HCT116 (cell line): ENCODE measurements at regions not wholly inside any gene's neighbourhood (a gene's known extent, or its start where the extent isn't known, plus 50 kb on each side); places are given as distances from the start of the nearest gene placed in this dataset.

ENCODE experiments used
- ATAC-seq: fragments of 200-7000 bp; cut with Tn5 transposase; 2 replicates; pipeline ENCODE4 v1.9.1; 2020; ENCODE audit warnings: mild to moderate bottlenecking, moderate library complexity
- BruUV-seq: library from RNA; stranded (reverse); fragments of 400-500 nt; replicated peaks from 2 replicates; lab custom pipeline; 2021; lab: Mats Ljungman, UMichigan
- CTCF ChIA-PET: fragments of 300-600 bp; sonication (Branson Sonifier 250); formaldehyde crosslinking; loops from one replicate; lab custom pipeline; 2021; ENCODE audit warnings: antibody characterized with exemption; lab: Charles Lee
- POLR2A ChIA-PET: fragments of 300-600, 350-600 bp; sonication (Branson Sonifier 250); formaldehyde crosslinking; loops from one replicate; lab custom pipeline; 2021; ENCODE audit warnings: antibody characterized with exemption; lab: Charles Lee
- RAD21 ChIA-PET, 2 experiments: fragments of 300-600 bp; sonication (Branson Sonifier 250); formaldehyde crosslinking; loops; one replicate each; lab custom pipeline; 2023; ENCODE audit warnings: low total read pairs in 2 of 2; ENCODE audit not compliant: uncharacterized antibody in 2 of 2, unreplicated experiment in 2 of 2, low non-redundant PET in 1 of 2; lab: Charles Lee
- DNase-seq: peaks from one replicate; pipeline ENCODE4 v3.0.0-alpha.2; 2010; ENCODE audit warnings: low read depth, low spot score
- H2AFZ ChIP-seq: fragments of 200-600 bp; shearing (Covaris generic), sonication (generic); 2 replicates; pipeline ENCODE4 v1.6.1; 2017; ENCODE audit warnings: low read depth, mixed run types, mixed read lengths, antibody characterized with exemption, low read length; ENCODE audit not compliant: poor library complexity, severe bottlenecking
- H3K27ac ChIP-seq: 2 replicates; pipeline ENCODE4 v1.5.1; 2012; ENCODE audit warnings: low read depth, low read length
- H3K27me3 ChIP-seq: fragments of 200-600 bp; sonication (generic); 2 replicates; pipeline ENCODE4 v1.6.1; 2016; ENCODE audit warnings: mixed run types, low read length, mixed read lengths; ENCODE audit not compliant: insufficient read depth
- H3K36me3 ChIP-seq, 2 experiments: fragments of 200-500 bp in 1 of 2; fragments of 200-600 bp in 1 of 2; sonication (Bioruptor generic) in 1 of 2; sonication (generic) in 1 of 2; 2 replicates each; pipeline versions ENCODE4 v1.5.1 to v1.6.1; 2014 to 2016; ENCODE audit warnings: low read length in 2 of 2, inconsistent platforms in 1 of 2, mixed read lengths in 1 of 2, mixed run types in 1 of 2; ENCODE audit not compliant: insufficient read depth in 2 of 2, control insufficient read depth in 1 of 2
- H3K4me1 ChIP-seq, 2 experiments: fragments of 200-600 bp in 1 of 2; sonication (generic) in 1 of 2; 2 replicates each; pipeline versions ENCODE4 v1.5.1 to v1.6.1; 2012 to 2017; ENCODE audit warnings: low read length in 2 of 2, inconsistent platforms in 1 of 2, mild to moderate bottlenecking in 1 of 2, mixed read lengths in 1 of 2, mixed run types in 1 of 2, moderate library complexity in 1 of 2; ENCODE audit not compliant: insufficient read depth in 2 of 2, control insufficient read depth in 1 of 2
- H3K4me2 ChIP-seq: fragments of 200-600 bp; sonication (generic); 2 replicates; pipeline ENCODE4 v1.6.1; 2017; ENCODE audit warnings: mixed run types, low read length, mixed read lengths
- H3K4me3 ChIP-seq, 2 experiments: fragments of 200-600 bp in 1 of 2; sonication (generic) in 1 of 2; replicated peaks in 1 of 2; 2 replicates each; pipeline ENCODE4 v1.5.1; 2011 to 2016; ENCODE audit warnings: low read length in 2 of 2, control low read depth in 1 of 2, low read depth in 1 of 2, mild to moderate bottlenecking in 1 of 2, mixed read lengths in 1 of 2, mixed run types in 1 of 2
- H3K79me2 ChIP-seq: fragments of 200-600 bp; sonication (generic); 2 replicates; pipeline ENCODE4 v1.6.1; 2017; ENCODE audit warnings: mild to moderate bottlenecking, mixed run types, low read length, moderate library complexity, mixed read lengths; ENCODE audit not compliant: insufficient read depth
- H3K9ac ChIP-seq: fragments of 200-600 bp; sonication (generic); 2 replicates; pipeline ENCODE4 v1.6.1; 2016; ENCODE audit warnings: low read length, mixed read lengths
- H3K9me2 ChIP-seq: fragments of 200-600 bp; sonication (generic), shearing (Covaris generic); 2 replicates; pipeline ENCODE4 v1.6.1; 2017; ENCODE audit warnings: mixed run types, mild to moderate bottlenecking, moderate library complexity; ENCODE audit not compliant: insufficient read depth
- H3K9me3 ChIP-seq, 2 experiments: fragments of 200-500 bp in 1 of 2; fragments of 200-600 bp in 1 of 2; sonication (Bioruptor generic) in 1 of 2; sonication (generic) in 1 of 2; 2 replicates each; pipeline ENCODE4 v1.6.1; 2014 to 2017; ENCODE audit warnings: low read length in 2 of 2, mixed read lengths in 2 of 2, inconsistent platforms in 1 of 2, low read depth in 1 of 2, mild to moderate bottlenecking in 1 of 2, mixed run types in 1 of 2, moderate library complexity in 1 of 2; ENCODE audit not compliant: control insufficient read depth in 1 of 2, insufficient read depth in 1 of 2
- H4K20me1 ChIP-seq: fragments of 200-600 bp; sonication (generic), shearing (Covaris generic); 2 replicates; pipeline ENCODE4 v1.6.1; 2017; ENCODE audit warnings: mixed run types, mild to moderate bottlenecking, moderate library complexity; ENCODE audit not compliant: insufficient read depth
- CBX3 ChIP-seq: IDR thresholded peaks from 2 replicates; pipeline ENCODE4 v1.6.1; 2012; ENCODE audit warnings: low read depth
- CEBPB ChIP-seq: IDR thresholded peaks from 2 replicates; pipeline ENCODE4 v1.6.1; 2012; ENCODE audit warnings: low read depth
- ELF1 ChIP-seq: IDR thresholded peaks from 2 replicates; pipeline ENCODE4 v1.6.1; 2012; ENCODE audit warnings: low read depth, borderline replicate concordance
- EZH2phosphoT487 ChIP-seq: fragments of 200-600 bp; IDR thresholded peaks from 2 replicates; pipeline ENCODE4 v1.6.1; 2018; ENCODE audit warnings: antibody characterized with exemption, borderline replicate concordance
- FOSL1 ChIP-seq: IDR thresholded peaks from 2 replicates; pipeline ENCODE4 v1.6.1; 2012; ENCODE audit warnings: low read depth
- POLR2A ChIP-seq: IDR thresholded peaks from 2 replicates; pipeline ENCODE4 v1.7.0; 2011; ENCODE audit warnings: borderline replicate concordance; ENCODE audit not compliant: insufficient read depth, insufficient read length; ENCODE audit errors: extremely low read depth
- RAD21 ChIP-seq: IDR thresholded peaks from 2 replicates; pipeline ENCODE4 v1.6.1; 2012; ENCODE audit warnings: low read depth, mild to moderate bottlenecking
- REST ChIP-seq: IDR thresholded peaks from 2 replicates; pipeline ENCODE4 v1.6.1; 2012; ENCODE audit warnings: low read depth
- SP1 ChIP-seq: IDR thresholded peaks from 2 replicates; pipeline ENCODE4 v1.6.1; 2012; ENCODE audit warnings: low read depth
- SRF ChIP-seq: IDR thresholded peaks from 2 replicates; pipeline ENCODE4 v1.6.1; 2012; ENCODE audit warnings: low read depth
- YY1 ChIP-seq: IDR thresholded peaks from 2 replicates; pipeline ENCODE4 v1.6.1; 2011; ENCODE audit warnings: low read length, low read depth, moderate library complexity, mild to moderate bottlenecking; ENCODE audit not compliant: insufficient replicate concordance; ENCODE audit errors: extremely low read depth
- ZFX ChIP-seq: fragments of 450-650 bp; IDR thresholded peaks from 2 replicates; pipeline ENCODE4 v1.6.1; 2017
- ZNF274 ChIP-seq: fragments of 200-500 bp; sonication (Bioruptor generic); IDR thresholded peaks from 2 replicates; pipeline ENCODE4 v1.6.1; 2014; ENCODE audit warnings: mild to moderate bottlenecking, low read depth, low read length, inconsistent platforms
- intact Hi-C: fragments of 100-400 bp; cut with micrococcal nuclease; formaldehyde crosslinking; loops from 2 replicates; pipeline ENCODE4 v1.10.0; 2022
- TF ChIP-seq, protein P1 (sequence below): IDR thresholded peaks from 2 replicates; pipeline ENCODE4 v1.6.1; 2011; ENCODE audit warnings: mild to moderate bottlenecking, low read length, moderate library complexity; ENCODE audit not compliant: insufficient replicate concordance; ENCODE audit errors: extremely low read depth

DNA sequence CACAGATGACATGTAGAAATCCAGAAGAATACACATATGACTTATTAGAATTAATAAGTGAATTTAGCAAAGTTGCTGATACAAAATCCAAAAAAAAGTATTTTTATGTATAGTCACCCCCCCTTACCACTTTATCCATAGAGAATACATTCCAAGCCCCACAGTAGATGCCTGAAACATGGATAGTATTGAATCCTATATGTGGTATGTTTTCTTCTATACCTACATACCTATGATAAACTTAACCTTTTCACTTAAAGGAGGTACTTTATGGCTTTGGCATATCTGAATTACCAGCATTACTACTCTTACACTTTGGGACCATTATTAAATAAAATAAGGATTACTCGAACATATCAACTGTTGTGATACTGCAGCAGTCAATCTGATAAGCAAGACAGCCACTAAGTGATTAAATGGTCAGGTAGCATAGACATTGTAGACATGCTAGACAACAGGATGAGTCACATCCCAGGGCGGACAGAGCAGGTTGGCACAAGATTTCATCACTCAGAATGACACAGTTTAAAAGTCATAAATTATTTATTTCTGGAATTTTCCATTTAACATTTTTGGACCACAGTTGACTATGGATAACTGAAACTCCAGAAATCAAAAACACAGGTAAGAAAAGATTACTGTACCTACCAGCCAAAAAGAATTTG, 208.2 kb upstream of the CHAC2 start (continued):
- TF ChIP-seq ELF1 = no peak
- no peak for TF ChIP-seq POLR2A
- peak; percentile 30; the same call in 1 of the 2 replicates for TF ChIP-seq SRF

DNA sequence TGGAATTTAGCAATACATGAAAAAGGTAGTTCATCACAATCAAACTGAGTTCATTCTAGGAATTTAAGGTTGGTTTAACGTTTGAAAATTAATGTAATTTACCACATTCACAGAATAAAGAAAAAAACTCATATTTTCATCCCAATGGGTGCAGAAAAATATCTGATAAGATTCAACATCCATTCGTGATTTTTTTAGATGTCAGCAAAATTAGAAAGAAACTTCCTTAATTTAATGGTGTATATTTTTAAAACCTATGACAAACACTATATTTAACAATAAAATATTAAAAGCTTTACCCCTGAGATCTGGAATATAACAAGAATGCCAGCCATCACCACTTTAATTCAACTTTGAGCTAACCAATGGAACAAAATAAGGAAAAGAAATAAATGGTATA, 208.7 kb upstream of the CHAC2 start:
- Histone ChIP-seq H3K27me3 (no peaks in the 10 kb centered on the region), H4K20me1 (no peaks in the 10 kb centered on the region), H3K4me2 (no peak overlapping the region), H3K9me2 (no peaks in the 10 kb centered on the region), H2AFZ (peak overlapping the region; percentile 50), H3K79me2 (no peaks in the 10 kb centered on the region), H3K9me3 (no peaks in the 10 kb centered on the region), H3K9ac (no peak overlapping the region), H3K36me3 (no peaks in the 10 kb centered on the region), H3K27ac (no peak overlapping the region), H3K4me3 (no peak overlapping the region), H3K4me1 (peaks cover 6 to 12% of the 10 kb centered on the region in 2 experiments; a peak in 3 of 4 replicates)
- DNase-seq (no peak), ATAC-seq (no peak)
- CTCF ChIA-PET = no interaction called here
- intact Hi-C loops = no loop called here
- TF ChIP-seq EZH2phosphoT487 = no peak
- no peak for TF ChIP-seq ZFX
- no peak for TF ChIP-seq CBX3
- BruUV-seq = no TSS peak
- POLR2A ChIA-PET = interaction anchor here (1.0 kb wide), 1 partner anchor 9 kb away, joined by 3 read pairs; no protein-coding TSS in a partner anchor
- RAD21 ChIA-PET = no interaction called here

GRCh38 chr2:53549497-53549896, 218.1 kb upstream of the CHAC2 start:
- no peak overlapping the region for H3K9ac ChIP-seq
- no peaks in the 10 kb centered on the region for H3K4me1 ChIP-seq
- DNase-seq (no peak), ATAC-seq (no peak)
- BruUV-seq = no TSS peak
- H3K27ac ChIP-seq = no peak overlapping the region
- CTCF ChIA-PET = no interaction called here
- H3K36me3 ChIP-seq = no peaks in the 10 kb centered on the region
- POLR2A ChIA-PET = interaction anchor here (0.7 kb wide), 1 partner anchor 10 kb away, joined by 3 read pairs; no protein-coding TSS in a partner anchor
- no peaks in the 10 kb centered on the region for H3K9me3 ChIP-seq
- no peaks in the 10 kb centered on the region for H3K79me2 ChIP-seq
- no peaks in the 10 kb centered on the region for H4K20me1 ChIP-seq
- H2AFZ ChIP-seq = no peak overlapping the region
- H3K4me2 ChIP-seq = no peak overlapping the region
- no peaks in the 10 kb centered on the region for H3K9me2 ChIP-seq
- intact Hi-C loops = no loop called here
- no peaks in the 10 kb centered on the region for H3K27me3 ChIP-seq
- RAD21 ChIA-PET = no interaction called here
- no peak overlapping the region for H3K4me3 ChIP-seq
- TF ChIP-seq SP1 (no peak), REST (no peak), FOSL1 (no peak), YY1 (no peak), ZNF274 (no peak), CEBPB (no peak), RAD21 (no peak), CBX3 (no peak), EZH2phosphoT487 (no peak)
- TF ChIP-seq, protein P1, sequence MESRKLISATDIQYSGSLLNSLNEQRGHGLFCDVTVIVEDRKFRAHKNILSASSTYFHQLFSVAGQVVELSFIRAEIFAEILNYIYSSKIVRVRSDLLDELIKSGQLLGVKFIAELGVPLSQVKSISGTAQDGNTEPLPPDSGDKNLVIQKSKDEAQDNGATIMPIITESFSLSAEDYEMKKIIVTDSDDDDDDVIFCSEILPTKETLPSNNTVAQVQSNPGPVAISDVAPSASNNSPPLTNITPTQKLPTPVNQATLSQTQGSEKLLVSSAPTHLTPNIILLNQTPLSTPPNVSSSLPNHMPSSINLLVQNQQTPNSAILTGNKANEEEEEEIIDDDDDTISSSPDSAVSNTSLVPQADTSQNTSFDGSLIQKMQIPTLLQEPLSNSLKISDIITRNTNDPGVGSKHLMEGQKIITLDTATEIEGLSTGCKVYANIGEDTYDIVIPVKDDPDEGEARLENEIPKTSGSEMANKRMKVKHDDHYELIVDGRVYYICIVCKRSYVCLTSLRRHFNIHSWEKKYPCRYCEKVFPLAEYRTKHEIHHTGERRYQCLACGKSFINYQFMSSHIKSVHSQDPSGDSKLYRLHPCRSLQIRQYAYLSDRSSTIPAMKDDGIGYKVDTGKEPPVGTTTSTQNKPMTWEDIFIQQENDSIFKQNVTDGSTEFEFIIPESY = no peak
